ENCODE measurements at regions not wholly inside any gene's neighbourhood (a gene's known extent, or its start where the extent isn't known, plus 50 kb on each side); places are given as distances from the start of the nearest gene placed in this dataset.

DNA sequence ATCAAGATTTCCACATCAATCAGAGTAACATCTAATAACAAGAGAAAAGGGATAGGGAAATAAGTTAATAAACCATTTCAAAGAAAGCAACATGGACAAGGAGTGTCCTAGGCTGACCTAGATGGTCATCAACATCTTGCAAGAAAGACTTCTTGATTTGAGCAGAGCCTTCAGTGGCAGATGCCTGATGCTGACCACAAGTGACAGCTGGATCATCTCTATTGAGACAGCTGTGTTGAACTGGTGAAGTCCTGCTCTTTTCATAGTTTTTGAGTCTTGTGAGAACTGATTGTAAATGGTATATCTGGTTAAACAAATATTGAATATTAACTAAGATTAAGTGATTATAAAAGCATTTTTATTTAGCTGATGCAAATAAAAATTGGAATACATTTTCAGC is 1083.6 kb upstream of the LRFN5 start:
- TF ChIP-seq, protein P1, sequence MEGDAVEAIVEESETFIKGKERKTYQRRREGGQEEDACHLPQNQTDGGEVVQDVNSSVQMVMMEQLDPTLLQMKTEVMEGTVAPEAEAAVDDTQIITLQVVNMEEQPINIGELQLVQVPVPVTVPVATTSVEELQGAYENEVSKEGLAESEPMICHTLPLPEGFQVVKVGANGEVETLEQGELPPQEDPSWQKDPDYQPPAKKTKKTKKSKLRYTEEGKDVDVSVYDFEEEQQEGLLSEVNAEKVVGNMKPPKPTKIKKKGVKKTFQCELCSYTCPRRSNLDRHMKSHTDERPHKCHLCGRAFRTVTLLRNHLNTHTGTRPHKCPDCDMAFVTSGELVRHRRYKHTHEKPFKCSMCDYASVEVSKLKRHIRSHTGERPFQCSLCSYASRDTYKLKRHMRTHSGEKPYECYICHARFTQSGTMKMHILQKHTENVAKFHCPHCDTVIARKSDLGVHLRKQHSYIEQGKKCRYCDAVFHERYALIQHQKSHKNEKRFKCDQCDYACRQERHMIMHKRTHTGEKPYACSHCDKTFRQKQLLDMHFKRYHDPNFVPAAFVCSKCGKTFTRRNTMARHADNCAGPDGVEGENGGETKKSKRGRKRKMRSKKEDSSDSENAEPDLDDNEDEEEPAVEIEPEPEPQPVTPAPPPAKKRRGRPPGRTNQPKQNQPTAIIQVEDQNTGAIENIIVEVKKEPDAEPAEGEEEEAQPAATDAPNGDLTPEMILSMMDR (IDR thresholded peaks at IDR 0.05), result no peak
- ATAC-seq, result no peak
- intact Hi-C loops (cut with micrococcal nuclease), result no loop called here
- Mint-ChIP-seq H3K4me3 (no peak overlapping the region), H3K36me3 (ENCODE audit: low read depth) (no peaks in the 10 kb centered on the region), H3K27me3 (no peaks in the 10 kb centered on the region), H3K9me3 (peaks cover 1% of the 10 kb centered on the region), H3K4me1 (ENCODE audit: low read depth) (no peaks in the 10 kb centered on the region), H3K27ac (no peak overlapping the region)
- DNase-seq, result no peak
- ChIA-PET CTCF (no interaction called here), POLR2A (no interaction called here)

DNA sequence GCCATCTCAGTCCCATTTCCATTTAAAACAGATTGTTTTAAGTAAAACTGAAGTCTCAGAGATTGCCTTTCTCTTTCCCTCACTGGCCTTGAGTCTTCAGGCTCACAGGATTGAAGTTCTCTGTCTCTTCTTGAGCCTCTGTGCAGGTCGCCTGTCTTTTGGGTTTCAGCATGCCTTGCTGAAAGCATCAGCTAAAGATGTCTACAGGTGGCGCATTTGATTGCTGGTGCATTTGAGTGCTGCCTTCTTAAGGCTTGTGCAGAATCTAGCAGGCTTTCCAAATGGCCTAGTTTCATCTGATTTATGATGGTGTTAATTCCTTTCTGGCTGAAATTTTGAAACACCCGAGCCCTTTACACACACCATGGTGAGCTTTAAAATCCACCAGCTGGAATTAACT is 1062.2 kb upstream of the FBXO33 start:
- Mint-ChIP-seq H3K4me1 (ENCODE audit: low read depth) (no peaks in the 10 kb centered on the region), H3K27ac (no peak overlapping the region), H3K9me3 (no peaks in the 10 kb centered on the region), H3K4me3 (no peak overlapping the region), H3K36me3 (ENCODE audit: low read depth) (no peaks in the 10 kb centered on the region), H3K27me3 (no peaks in the 10 kb centered on the region)
- intact Hi-C loops (cut with micrococcal nuclease), result no loop called here
- DNase-seq (no peak), ATAC-seq (no peak)
- ChIA-PET CTCF (no interaction called here), POLR2A (no interaction called here)
- TF ChIP-seq, protein P1 (IDR thresholded peaks at IDR 0.05), result no peak

DNA sequence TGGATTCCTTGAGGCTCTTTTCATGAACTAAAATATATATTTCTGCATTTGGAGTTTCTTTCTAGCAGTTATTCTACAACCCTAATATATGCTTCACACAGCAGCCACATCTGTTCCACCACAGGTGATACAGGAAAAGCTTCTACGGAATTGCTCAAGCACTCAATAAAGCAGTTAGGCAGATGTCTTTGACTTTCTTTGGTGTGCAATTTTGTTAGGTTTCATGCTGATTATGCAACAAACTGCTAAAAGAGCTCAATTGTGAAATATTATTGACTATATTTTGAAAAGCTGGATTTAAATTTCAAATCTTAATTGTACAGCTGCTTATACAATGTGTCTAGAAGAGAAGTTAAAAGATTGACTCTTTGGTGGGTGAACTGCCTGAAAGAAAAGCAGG is 1055.6 kb upstream of the FBXO33 start:
- TF ChIP-seq, protein P1 (IDR thresholded peaks at IDR 0.05), result no peak
- Mint-ChIP-seq H3K27me3 (no peaks in the 10 kb centered on the region), H3K4me1 (ENCODE audit: low read depth) (no peaks in the 10 kb centered on the region), H3K4me3 (no peak overlapping the region), H3K27ac (no peak overlapping the region), H3K9me3 (no peaks in the 10 kb centered on the region), H3K36me3 (ENCODE audit: low read depth) (no peaks in the 10 kb centered on the region)
- ATAC-seq, result no peak
- ChIA-PET CTCF (no interaction called here), POLR2A (no interaction called here)
- no peak for DNase-seq
- intact Hi-C loops (cut with micrococcal nuclease), result no loop called here

DNA sequence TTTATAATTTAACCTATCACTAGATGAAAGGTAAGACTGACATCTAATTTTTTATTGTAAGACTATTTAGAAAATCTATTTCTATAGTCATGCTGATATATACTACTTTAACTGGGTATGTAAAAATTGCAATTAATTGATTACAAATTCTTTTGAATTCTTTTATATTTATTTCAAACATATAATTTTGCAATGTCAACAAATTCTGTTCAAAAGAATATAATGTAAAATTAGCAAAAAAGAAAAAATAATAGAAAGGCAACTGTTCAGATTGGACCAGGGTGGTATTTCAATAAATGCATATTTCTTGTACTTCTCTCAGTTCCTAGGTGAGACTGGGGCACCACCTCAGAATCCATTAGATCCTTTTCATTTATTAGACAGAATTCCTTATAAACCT is 1053.5 kb upstream of the FBXO33 start:
- Mint-ChIP-seq H3K27me3 (no peaks in the 10 kb centered on the region), H3K36me3 (ENCODE audit: low read depth) (no peaks in the 10 kb centered on the region), H3K27ac (no peak overlapping the region), H3K9me3 (no peaks in the 10 kb centered on the region), H3K4me3 (no peak overlapping the region), H3K4me1 (ENCODE audit: low read depth) (no peaks in the 10 kb centered on the region)
- DNase-seq, result no peak
- intact Hi-C loops (cut with micrococcal nuclease), result no loop called here
- TF ChIP-seq, protein P1 (IDR thresholded peaks at IDR 0.05), result no peak
- ChIA-PET POLR2A (no interaction called here), CTCF (no interaction called here)
- ATAC-seq, result no peak

DNA sequence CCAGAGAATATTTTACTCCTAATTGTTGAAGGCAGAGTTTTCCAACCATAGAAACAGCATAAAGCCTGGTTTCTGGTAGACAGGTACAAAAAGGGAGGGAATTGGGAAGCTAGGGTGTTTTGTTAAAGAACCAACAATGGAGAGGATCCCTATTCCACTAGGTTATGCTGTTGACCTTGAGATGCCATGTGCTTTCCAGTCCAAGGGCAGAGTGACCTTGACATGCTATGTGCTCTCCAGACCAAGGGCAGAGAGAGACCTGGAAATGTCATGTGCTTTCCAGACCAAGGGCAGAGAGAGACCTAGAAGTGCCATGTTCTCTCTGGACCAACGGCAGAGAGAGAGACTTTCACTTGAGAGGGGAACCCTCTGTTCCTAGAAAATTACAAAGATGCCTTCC is 1043.8 kb upstream of the FBXO33 start:
- peaks cover 23% of the 10 kb centered on the region for H3K9me3 Mint-ChIP-seq
- no peak overlapping the region for H3K27ac Mint-ChIP-seq
- TF ChIP-seq, protein P1 (IDR thresholded peaks at IDR 0.05), result no peak
- no peaks in the 10 kb centered on the region for H3K36me3 Mint-ChIP-seq (ENCODE audit: low read depth)
- no peak for ATAC-seq
- ChIA-PET CTCF (no interaction called here), POLR2A (no interaction called here)
- H3K27me3 Mint-ChIP-seq, result no peaks in the 10 kb centered on the region
- H3K4me1 Mint-ChIP-seq (ENCODE audit: low read depth), result no peaks in the 10 kb centered on the region
- no peak for DNase-seq
- H3K4me3 Mint-ChIP-seq, result no peak overlapping the region
- intact Hi-C loops (cut with micrococcal nuclease), result no loop called here
